Progenitor cell of endocrine pancreas (in vitro differentiated cells): ENCODE measurements at regions not wholly inside any gene's neighbourhood (a gene's known extent, or its start where the extent isn't known, plus 50 kb on each side); places are given as distances from the start of the nearest gene placed in this dataset.

Experiments used
- DNase-seq: peaks from one replicate; pipeline ENCODE4 v3.0.0; 2021; ENCODE audit warnings: low spot score; ENCODE audit not compliant: unreplicated experiment
- H3K27ac Mint-ChIP-seq: 2 replicates; pipeline ENCODE4 v1.8.0; 2021; ENCODE audit warnings: mild to moderate bottlenecking, moderate library complexity, mixed read lengths
- H3K27me3 Mint-ChIP-seq: 2 replicates; pipeline ENCODE4 v1.8.0; 2021; ENCODE audit warnings: mixed read lengths
- H3K36me3 Mint-ChIP-seq: 2 replicates; pipeline ENCODE4 v1.8.0; 2022; ENCODE audit warnings: mixed read lengths; ENCODE audit not compliant: insufficient read depth
- H3K4me1 Mint-ChIP-seq: 2 replicates; pipeline ENCODE4 v1.8.0; 2021; ENCODE audit warnings: low read depth, mixed read lengths
- H3K4me3 Mint-ChIP-seq: 2 replicates; pipeline ENCODE4 v1.8.0; 2021; ENCODE audit warnings: low read depth, mild to moderate bottlenecking, moderate library complexity, mixed read lengths
- H3K9me3 Mint-ChIP-seq: 2 replicates; pipeline ENCODE4 v1.8.0; 2021; ENCODE audit warnings: low read depth, mixed read lengths
- CTCF ChIP-seq: fragments of 200-600 bp; sonication (generic); IDR thresholded peaks from one replicate; pipeline ENCODE4 v1.5.0; 2021; ENCODE audit warnings: antibody characterized with exemption, mild to moderate bottlenecking; ENCODE audit not compliant: unreplicated experiment

- Mint-ChIP-seq H3K27me3 (no peaks in the 10 kb centered on the region), H3K36me3 (no peaks in the 10 kb centered on the region), H3K9me3 (peaks cover 4% of the 10 kb centered on the region), H3K4me3 (no peak overlapping the region), H3K4me1 (no peaks in the 10 kb centered on the region), H3K27ac (no peak overlapping the region)
- no peak for DNase-seq
- TF ChIP-seq CTCF = no peak
Observed at GRCh38 chr4:31415629-31416028, 695.5 kb downstream of the PCDH7 start.

- H3K4me1 Mint-ChIP-seq = no peaks in the 10 kb centered on the region
- no peaks in the 10 kb centered on the region for H3K27me3 Mint-ChIP-seq
- TF ChIP-seq CTCF = no peak
- no peak for DNase-seq
- H3K9me3 Mint-ChIP-seq = peaks cover 4% of the 10 kb centered on the region
- H3K36me3 Mint-ChIP-seq = no peaks in the 10 kb centered on the region
- no peak overlapping the region for H3K27ac Mint-ChIP-seq
- no peak overlapping the region for H3K4me3 Mint-ChIP-seq
Observed at GRCh38 chr4:31416498-31416897, 696.3 kb downstream of the PCDH7 start.

GRCh38 chr4:31417040-31417439 is 696.9 kb downstream of the PCDH7 start:
- no peaks in the 10 kb centered on the region for H3K27me3 Mint-ChIP-seq
- H3K27ac Mint-ChIP-seq = no peak overlapping the region
- no peak for DNase-seq
- no peaks in the 10 kb centered on the region for H3K4me1 Mint-ChIP-seq
- TF ChIP-seq CTCF = no peak
- H3K9me3 Mint-ChIP-seq = peaks cover 4% of the 10 kb centered on the region
- H3K4me3 Mint-ChIP-seq = no peak overlapping the region
- H3K36me3 Mint-ChIP-seq = no peaks in the 10 kb centered on the region

GRCh38 chr4:31422006-31422405 is 701.8 kb downstream of the PCDH7 start:
- no peak for TF ChIP-seq CTCF
- Mint-ChIP-seq H3K36me3 (no peaks in the 10 kb centered on the region), H3K27me3 (no peaks in the 10 kb centered on the region), H3K4me3 (no peak overlapping the region), H3K4me1 (no peaks in the 10 kb centered on the region), H3K9me3 (peaks cover 4% of the 10 kb centered on the region), H3K27ac (no peak overlapping the region)
- DNase-seq = no peak

GRCh38 chr4:31427691-31428090 is 707.5 kb downstream of the PCDH7 start:
- Mint-ChIP-seq H3K4me3 (no peak overlapping the region), H3K27me3 (no peaks in the 10 kb centered on the region), H3K36me3 (no peaks in the 10 kb centered on the region), H3K4me1 (no peaks in the 10 kb centered on the region), H3K27ac (no peak overlapping the region), H3K9me3 (no peaks in the 10 kb centered on the region)
- no peak for TF ChIP-seq CTCF
- no peak for DNase-seq
